ENCODE measurements at regions not wholly inside any gene's neighbourhood (a gene's known extent, or its start where the extent isn't known, plus 50 kb on each side); places are given as distances from the start of the nearest gene placed in this dataset.

DNA sequence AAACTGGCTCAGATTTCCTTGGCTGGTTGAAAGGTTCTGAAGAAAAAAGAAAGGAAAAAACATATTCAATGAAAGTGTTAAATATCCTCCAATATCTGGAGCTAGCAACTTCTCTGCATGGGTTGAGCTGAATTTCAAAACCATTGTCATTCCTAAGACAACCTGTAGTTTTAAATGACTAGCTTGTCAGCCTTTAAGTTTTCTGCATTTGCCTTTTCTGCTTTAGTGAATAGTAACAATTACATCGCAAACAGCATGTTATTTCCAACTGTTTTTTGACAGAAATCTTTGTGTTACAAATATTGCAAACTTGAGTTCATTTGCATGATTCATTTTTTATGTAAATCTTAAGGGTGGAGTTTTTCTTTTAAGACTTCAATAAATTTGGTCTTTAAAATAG is 852.3 kb upstream of the CELF2 start:
- no peak overlapping the region for H3K9ac ChIP-seq (ENCODE audit: low read length)

DNA sequence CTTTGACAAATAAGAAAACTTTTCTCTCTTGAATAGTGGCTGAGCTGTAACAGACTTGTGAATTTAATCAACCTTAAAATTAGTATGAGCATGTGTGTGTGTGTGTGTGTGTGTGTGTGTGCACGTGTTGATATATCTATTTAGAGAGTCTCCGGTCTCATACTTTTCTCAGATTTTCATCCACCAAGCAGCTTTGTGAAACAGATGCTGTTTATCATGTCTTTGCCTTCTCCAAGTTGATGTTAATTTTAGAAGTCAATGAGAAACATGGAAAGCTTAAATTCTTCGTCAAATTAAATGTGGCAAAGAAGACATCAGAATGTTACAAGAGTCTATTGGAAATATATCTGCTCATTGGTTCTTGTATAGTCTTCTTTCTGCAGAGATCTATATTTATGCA is 839.2 kb upstream of the CELF2 start:
- H4K20me1 ChIP-seq (ENCODE audit: insufficient read depth, low read length), result no peaks in the 10 kb centered on the region
- no peaks in the 10 kb centered on the region for H3K9me2 ChIP-seq (ENCODE audit: low read depth, low read length)
- H3K9ac ChIP-seq (ENCODE audit: low read length), result no peak overlapping the region
- H3K4me1 ChIP-seq (ENCODE audit: insufficient read depth, low read length, severe bottlenecking), result no peaks in the 10 kb centered on the region
- H3K79me2 ChIP-seq (ENCODE audit: insufficient read depth, low read length), result no peaks in the 10 kb centered on the region
- H2AFZ ChIP-seq (ENCODE audit: low read length), result no peak overlapping the region
- H3K36me3 ChIP-seq (ENCODE audit: insufficient read depth, low read length), result no peaks in the 10 kb centered on the region
- H3K9me3 ChIP-seq (ENCODE audit: low read length), result no peaks in the 10 kb centered on the region
- H3K4me3 ChIP-seq (ENCODE audit: low read depth, low read length, poor library complexity, severe bottlenecking), result no peak overlapping the region
- H3K27me3 ChIP-seq (ENCODE audit: insufficient read depth, low read length), result no peaks in the 10 kb centered on the region
- no peak overlapping the region for H3K4me2 ChIP-seq (ENCODE audit: low read length)
- TF ChIP-seq CTCF (IDR thresholded peaks at IDR 0.05; ENCODE audit: low read length) (no peak), EZH2 (IDR thresholded peaks at IDR 0.05; ENCODE audit: borderline replicate concordance, low read length) (no peak)
- no peak overlapping the region for H3K27ac ChIP-seq (ENCODE audit: low read depth, low read length, poor library complexity, severe bottlenecking)
- no peaks in the 10 kb centered on the region for H3F3A ChIP-seq (ENCODE audit: insufficient read depth, low read length)

More for the DNA sequence above, 852.3 kb upstream of the CELF2 start:
- Histone ChIP-seq H2AFZ (ENCODE audit: low read length) (no peak overlapping the region), H3K4me2 (ENCODE audit: low read length) (no peak overlapping the region), H3K27me3 (ENCODE audit: insufficient read depth, low read length) (no peaks in the 10 kb centered on the region), H3K4me1 (ENCODE audit: insufficient read depth, low read length, severe bottlenecking) (no peaks in the 10 kb centered on the region), H3F3A (ENCODE audit: insufficient read depth, low read length) (no peaks in the 10 kb centered on the region), H3K27ac (ENCODE audit: low read depth, low read length, poor library complexity, severe bottlenecking) (no peak overlapping the region), H3K9me3 (ENCODE audit: low read length) (no peaks in the 10 kb centered on the region), H4K20me1 (ENCODE audit: insufficient read depth, low read length) (no peaks in the 10 kb centered on the region), H3K36me3 (ENCODE audit: insufficient read depth, low read length) (no peaks in the 10 kb centered on the region), H3K79me2 (ENCODE audit: insufficient read depth, low read length) (no peaks in the 10 kb centered on the region), H3K4me3 (ENCODE audit: low read depth, low read length, poor library complexity, severe bottlenecking) (no peak overlapping the region), H3K9me2 (ENCODE audit: low read depth, low read length) (no peaks in the 10 kb centered on the region)
- TF ChIP-seq EZH2 (IDR thresholded peaks at IDR 0.05; ENCODE audit: borderline replicate concordance, low read length) (no peak), CTCF (IDR thresholded peaks at IDR 0.05; ENCODE audit: low read length) (no peak)

DNA sequence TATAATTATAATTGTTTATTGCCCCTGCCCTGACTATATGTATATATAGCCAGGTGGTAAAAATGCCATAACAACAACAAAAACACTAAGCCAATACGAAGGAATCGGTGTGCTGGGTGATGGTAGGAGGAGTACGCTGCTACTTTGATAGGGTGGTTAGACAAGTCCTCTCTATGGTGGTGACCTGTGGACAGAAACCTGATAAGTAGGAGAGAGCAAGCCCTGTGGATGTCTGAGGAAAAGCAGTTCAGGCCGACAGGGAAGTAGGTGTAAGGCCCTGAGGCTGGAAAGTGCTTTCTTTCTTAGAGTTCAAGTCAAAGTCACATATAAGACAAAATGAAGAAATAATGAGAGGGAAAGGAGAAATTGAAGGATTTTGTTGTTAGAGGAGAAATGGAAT is 823.8 kb upstream of the CELF2 start:
- Histone ChIP-seq H3K4me1 (ENCODE audit: insufficient read depth, low read length, severe bottlenecking) (no peaks in the 10 kb centered on the region), H3K4me2 (ENCODE audit: low read length) (no peak overlapping the region), H3K9me3 (ENCODE audit: low read length) (no peaks in the 10 kb centered on the region), H4K20me1 (ENCODE audit: insufficient read depth, low read length) (no peaks in the 10 kb centered on the region), H3K4me3 (ENCODE audit: low read depth, low read length, poor library complexity, severe bottlenecking) (no peak overlapping the region), H3K27ac (ENCODE audit: low read depth, low read length, poor library complexity, severe bottlenecking) (no peak overlapping the region), H3K9ac (ENCODE audit: low read length) (no peak overlapping the region), H3K79me2 (ENCODE audit: insufficient read depth, low read length) (no peaks in the 10 kb centered on the region), H3K27me3 (ENCODE audit: insufficient read depth, low read length) (no peaks in the 10 kb centered on the region), H2AFZ (ENCODE audit: low read length) (no peak overlapping the region), H3F3A (ENCODE audit: insufficient read depth, low read length) (no peaks in the 10 kb centered on the region), H3K9me2 (ENCODE audit: low read depth, low read length) (no peaks in the 10 kb centered on the region), H3K36me3 (ENCODE audit: insufficient read depth, low read length) (no peaks in the 10 kb centered on the region)
- TF ChIP-seq CTCF (IDR thresholded peaks at IDR 0.05; ENCODE audit: low read length) (no peak), EZH2 (IDR thresholded peaks at IDR 0.05; ENCODE audit: borderline replicate concordance, low read length) (no peak)
